H1 (cell line): ENCODE measurements at regions not wholly inside any gene's neighbourhood (a gene's known extent, or its start where the extent isn't known, plus 50 kb on each side); places are given as distances from the start of the nearest gene placed in this dataset.

Experiments used
- CTCF ChIA-PET: fragments of 300-600 bp; sonication (Branson Sonifier 250); formaldehyde crosslinking; loops from one replicate; lab custom pipeline; 2021; ENCODE audit not compliant: partially characterized antibody; lab: Charles Lee
- POLR2A ChIA-PET: fragments of 300-600 bp; sonication (Branson Sonifier 250); formaldehyde crosslinking; loops from one replicate; lab custom pipeline; 2021; ENCODE audit warnings: inconsistent platforms; ENCODE audit not compliant: partially characterized antibody; lab: Charles Lee
- DNase-seq, 2 experiments: peaks; one replicate each; pipeline versions ENCODE4 v3.0.0 to v3.0.0-alpha.2; 2010 to 2022; ENCODE audit warnings: low spot score in 2 of 2, low read depth in 1 of 2, mixed read lengths in 1 of 2
- FAIRE-seq: peaks from 2 replicates; lab custom pipeline; 2011; peaks lifted over from hg19 to GRCh38; lab: Jason Lieb, UNC
- H2AFZ ChIP-seq: 2 replicates; pipeline ENCODE4 v1.8.1; 2012; ENCODE audit warnings: low read length, inconsistent platforms
- H2AK5ac ChIP-seq: 2 replicates; pipeline ENCODE4 v1.6.1; 2013; ENCODE audit warnings: low read depth, low read length
- H2BK120ac ChIP-seq: replicated peaks from 2 replicates; pipeline ENCODE3; 2013; ENCODE audit warnings: low read depth, low read length, inconsistent platforms
- H2BK12ac ChIP-seq: 2 replicates; pipeline ENCODE4 v1.6.1; 2013; ENCODE audit warnings: low read depth, low read length
- H2BK15ac ChIP-seq: 2 replicates; pipeline ENCODE4 v1.6.1; 2013; ENCODE audit warnings: low read length
- H2BK20ac ChIP-seq: 2 replicates; pipeline ENCODE4 v1.6.1; 2013; ENCODE audit warnings: low read length
- H2BK5ac ChIP-seq: 2 replicates; pipeline ENCODE4 v1.6.1; 2013; ENCODE audit warnings: low read depth, low read length
- H3K14ac ChIP-seq: 2 replicates; pipeline ENCODE4 v1.6.1; 2013; ENCODE audit warnings: inconsistent platforms; ENCODE audit not compliant: insufficient read length
- H3K18ac ChIP-seq: 2 replicates; pipeline ENCODE4 v1.6.1; 2013; ENCODE audit warnings: low read length; ENCODE audit errors: extremely low read depth
- H3K23ac ChIP-seq: 2 replicates; pipeline ENCODE4 v1.6.1; 2013; ENCODE audit warnings: inconsistent platforms; ENCODE audit not compliant: insufficient read length
- H3K23me2 ChIP-seq: 2 replicates; pipeline ENCODE4 v1.6.1; 2013; ENCODE audit warnings: low read depth, low read length
- H3K27ac ChIP-seq: 2 replicates; pipeline ENCODE4 v1.6.1; 2011; ENCODE audit warnings: low read depth, low read length, inconsistent platforms
- H3K27me3 ChIP-seq, 4 experiments: replicated peaks in 1 of 4; 1 replicate in 1 of 4; 2 replicates in 3 of 4; pipeline versions ENCODE4 v1.6.1 to v1.8.1; 2011 to 2013; ENCODE audit warnings: low read length in 3 of 4, mild to moderate bottlenecking in 3 of 4, inconsistent platforms in 2 of 4, mixed read lengths in 2 of 4, moderate library complexity in 1 of 4; ENCODE audit not compliant: control insufficient read depth in 3 of 4, insufficient read depth in 3 of 4; ENCODE audit errors: extremely low read depth in 1 of 4
- H3K36me3 ChIP-seq, 4 experiments: 2 replicates each; pipeline versions ENCODE4 v1.6.1 to v1.8.1; 2011 to 2013; ENCODE audit warnings: mild to moderate bottlenecking in 4 of 4, low read length in 3 of 4, moderate library complexity in 2 of 4, control low read depth in 1 of 4, inconsistent platforms in 1 of 4; ENCODE audit not compliant: insufficient read depth in 4 of 4, control insufficient read depth in 2 of 4
- H3K4ac ChIP-seq: replicated peaks from 2 replicates; pipeline ENCODE3; 2013; ENCODE audit warnings: low read length, low read depth, mixed read lengths, inconsistent platforms; ENCODE audit not compliant: insufficient read length
- H3K4me1 ChIP-seq, 4 experiments: replicated peaks in 1 of 4; 1 replicate in 1 of 4; 2 replicates in 3 of 4; pipeline versions ENCODE4 v1.6.1 to v1.8.1; 2011 to 2013; ENCODE audit warnings: low read length in 3 of 4, inconsistent platforms in 2 of 4, mixed read lengths in 1 of 4; ENCODE audit not compliant: insufficient read depth in 4 of 4, control insufficient read depth in 3 of 4
- H3K4me2 ChIP-seq, 2 experiments: 2 replicates each; pipeline versions ENCODE4 v1.6.1 to v1.8.1; 2011 to 2013; ENCODE audit warnings: low read depth in 2 of 2, low read length in 2 of 2, control low read depth in 1 of 2, inconsistent platforms in 1 of 2, mild to moderate bottlenecking in 1 of 2; ENCODE audit not compliant: insufficient read depth in 1 of 2
- H3K4me3 ChIP-seq, 4 experiments: fragments of 200-600, 300-600 bp in 1 of 4; sonication (generic), shearing (Covaris generic), sonication (Bioruptor Twin) in 1 of 4; 2 replicates each; pipeline versions ENCODE4 v1.5.1 to v1.8.1; 2011 to 2016; ENCODE audit warnings: low read length in 4 of 4, low read depth in 3 of 4, control low read depth in 2 of 4, inconsistent platforms in 2 of 4, mild to moderate bottlenecking in 2 of 4, mixed read lengths in 1 of 4, moderate library complexity in 1 of 4; ENCODE audit not compliant: insufficient read depth in 2 of 4; ENCODE audit errors: extremely low read depth in 1 of 4
- H3K56ac ChIP-seq: replicated peaks from 2 replicates; pipeline ENCODE3; 2013; ENCODE audit warnings: low read depth, mild to moderate bottlenecking, mixed read lengths, low read length, inconsistent platforms; ENCODE audit not compliant: insufficient read length
- H3K79me1 ChIP-seq: 2 replicates; pipeline ENCODE4 v1.6.1; 2013; ENCODE audit warnings: low read depth, low read length, control low read depth
- H3K79me2 ChIP-seq, 2 experiments: 2 replicates each; pipeline versions ENCODE4 v1.6.1 to v1.8.1; 2012 to 2013; ENCODE audit warnings: low read length in 2 of 2, mild to moderate bottlenecking in 2 of 2, inconsistent platforms in 1 of 2; ENCODE audit not compliant: insufficient read depth in 2 of 2, control insufficient read depth in 1 of 2
- H3K9ac ChIP-seq, 4 experiments: replicated peaks in 1 of 4; 1 replicate in 1 of 4; 2 replicates in 3 of 4; pipeline versions ENCODE4 v1.6.1 to v1.8.1; 2011 to 2013; ENCODE audit warnings: low read depth in 3 of 4, low read length in 3 of 4, control low read depth in 2 of 4, mild to moderate bottlenecking in 2 of 4, moderate library complexity in 2 of 4, inconsistent platforms in 1 of 4; ENCODE audit errors: extremely low read depth in 1 of 4
- H3K9me3 ChIP-seq, 2 experiments: 2 replicates each; pipeline versions ENCODE4 v1.6.1 to v1.8.1; 2012 to 2013; ENCODE audit warnings: mild to moderate bottlenecking in 2 of 2, moderate library complexity in 2 of 2, control low read depth in 1 of 2, inconsistent platforms in 1 of 2, low read depth in 1 of 2, low read length in 1 of 2, mixed read lengths in 1 of 2; ENCODE audit not compliant: insufficient read depth in 2 of 2
- H4K20me1 ChIP-seq, 2 experiments: replicated peaks in 1 of 2; 2 replicates each; pipeline versions ENCODE3 to v1.8.1; 2011 to 2013; ENCODE audit warnings: inconsistent platforms in 2 of 2, low read length in 2 of 2, mild to moderate bottlenecking in 1 of 2; ENCODE audit not compliant: insufficient read depth in 2 of 2, control insufficient read depth in 1 of 2
- H4K5ac ChIP-seq: 2 replicates; pipeline ENCODE4 v1.6.1; 2013; ENCODE audit warnings: low read length, low read depth, mixed read lengths, inconsistent platforms; ENCODE audit not compliant: insufficient read length
- H4K8ac ChIP-seq: 2 replicates; pipeline ENCODE4 v1.8.0; 2013; ENCODE audit warnings: mild to moderate bottlenecking, moderate library complexity, low read length, inconsistent platforms; ENCODE audit not compliant: insufficient read depth; ENCODE audit errors: extremely low read depth
- H4K91ac ChIP-seq: replicated peaks from 2 replicates; pipeline ENCODE3; 2013; ENCODE audit warnings: low read length, mixed read lengths, inconsistent platforms; ENCODE audit not compliant: insufficient read length
- BACH1 ChIP-seq: IDR thresholded peaks from 2 replicates; pipeline ENCODE4 v1.6.1; 2012; ENCODE audit warnings: low read length, improper control_type of control experiment
- CBX8 ChIP-seq: fragments of 300-800, 300-1000 bp; sonication (generic); IDR thresholded peaks from 2 replicates; pipeline ENCODE4 v1.7.1; 2016; ENCODE audit warnings: low read depth, low read length, borderline replicate concordance
- CHD1 ChIP-seq: IDR thresholded peaks from 2 replicates; pipeline ENCODE4 v1.6.1; 2012; ENCODE audit warnings: low read depth, low read length, improper control_type of control experiment
- EZH2 ChIP-seq: fragments of 200-600 bp; sonication (generic); IDR thresholded peaks from 2 replicates; pipeline ENCODE4 v1.7.1; 2012; ENCODE audit warnings: low read depth, mild to moderate bottlenecking, moderate library complexity, low read length, inconsistent platforms; ENCODE audit not compliant: severe bottlenecking
- KDM1A ChIP-seq: fragments of 200-600, 300-600 bp; sonication (generic); IDR thresholded peaks from 2 replicates; pipeline ENCODE4 v1.7.1; 2016; ENCODE audit warnings: mild to moderate bottlenecking, low read length, borderline replicate concordance
- POLR2A ChIP-seq, 2 experiments: IDR thresholded peaks; 1 replicate in 1 of 2; 2 replicates in 1 of 2; pipeline ENCODE4 v1.6.1; 2011; ENCODE audit warnings: low read depth in 2 of 2, low read length in 2 of 2, mild to moderate bottlenecking in 2 of 2; ENCODE audit errors: control extremely low read depth in 1 of 2
- SP2 ChIP-seq: IDR thresholded peaks from 2 replicates; pipeline ENCODE4 v1.6.1; 2012; ENCODE audit warnings: mild to moderate bottlenecking, low read length, inconsistent platforms
- TAF1 ChIP-seq: IDR thresholded peaks from 2 replicates; pipeline ENCODE4 v1.6.1; 2011; ENCODE audit warnings: mild to moderate bottlenecking, low read depth, low read length
- TBP ChIP-seq: IDR thresholded peaks from 2 replicates; pipeline ENCODE4 v1.6.1; 2011; ENCODE audit warnings: low read depth, low read length, improper control_type of control experiment
- TCF12 ChIP-seq: IDR thresholded peaks from 2 replicates; pipeline ENCODE4 v1.6.1; 2011; ENCODE audit warnings: low read depth, mild to moderate bottlenecking, low read length
- ZNF274 ChIP-seq: IDR thresholded peaks from 2 replicates; pipeline ENCODE4 v1.7.0; 2012; ENCODE audit warnings: low read length, borderline replicate concordance; ENCODE audit errors: extremely low read depth
- WGBS, 2 experiments: shearing (Covaris generic) in 1 of 2; methylation state at CpG; one replicate each; pipeline versions ENCODE4 v1.1.6 to v1.1.7; 2013 to 2015; ENCODE audit warnings: low lambda C conversion rate in 2 of 2, mixed read lengths in 2 of 2, inconsistent platforms in 1 of 2, low coverage in 1 of 2, missing lambda C conversion rate in 1 of 2; ENCODE audit not compliant: insufficient replicate concordance in 2 of 2, insufficient coverage in 1 of 2, insufficient read length in 1 of 2; ENCODE audit errors: extremely low coverage in 1 of 2, missing lambda C conversion rate in 1 of 2; 5-methylcytosine and 5-hydroxymethylcytosine counted together

DNA sequence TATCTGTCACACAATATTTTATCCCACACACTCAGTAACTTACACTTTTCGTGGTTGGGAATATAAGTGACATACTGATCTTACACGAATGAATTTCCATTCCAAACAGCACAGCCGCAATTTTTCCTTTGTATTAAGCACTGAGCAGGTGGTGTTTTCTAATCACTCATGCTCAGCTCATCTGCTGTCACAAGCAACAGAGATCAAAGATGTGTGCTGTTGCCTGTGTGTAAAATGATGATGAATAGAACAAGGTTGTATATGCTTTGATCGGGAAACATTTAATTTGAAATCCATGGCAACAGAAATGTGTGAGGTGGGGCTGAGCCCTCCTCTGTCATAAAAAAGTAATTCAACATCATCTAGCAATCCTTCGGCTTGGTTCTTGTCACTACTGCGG is 927.7 kb upstream of the MBL2 start:
- Histone ChIP-seq H2AK5ac (no peak overlapping the region), H3K4me1 (no peaks in the 10 kb centered on the region), H3K4me2 (no peak overlapping the region), H3K56ac (no peak overlapping the region), H2BK15ac (no peak overlapping the region), H4K8ac (no peak overlapping the region), H3K4me3 (no peak overlapping the region), H3K9ac (no peak overlapping the region), H3K18ac (no peak overlapping the region), H4K91ac (no peak overlapping the region), H2BK120ac (no peak overlapping the region), H3K79me1 (no peaks in the 10 kb centered on the region), H2AFZ (0 out of 2 replicates have a peak overlapping the region, but pooled peaks have one; percentile 7), H3K27me3 (no peaks in the 10 kb centered on the region), H3K23me2 (no peaks in the 10 kb centered on the region), H3K4ac (no peak overlapping the region), H4K5ac (no peak overlapping the region), H2BK20ac (no peak overlapping the region), H2BK12ac (no peak overlapping the region), H3K27ac (no peak overlapping the region), H3K9me3 (no peaks in the 10 kb centered on the region), H2BK5ac (no peak overlapping the region), H3K36me3 (no peaks in the 10 kb centered on the region), H4K20me1 (no peaks in the 10 kb centered on the region), H3K23ac (no peak overlapping the region), H3K14ac (no peak overlapping the region), H3K79me2 (no peaks in the 10 kb centered on the region)
- FAIRE-seq (no peak), DNase-seq (no peak)
- no peak for TF ChIP-seq ZNF274
- TF ChIP-seq CHD1, result no peak
- TF ChIP-seq CBX8, result no peak
- TF ChIP-seq KDM1A, result no peak
- TF ChIP-seq TCF12, result no peak
- TF ChIP-seq TAF1, result no peak
- TF ChIP-seq TBP, result no peak
- TF ChIP-seq POLR2A (IDR thresholded peaks at IDR 0.05; ENCODE audit: control extremely low read depth in 1 of 2, low read depth in 2 of 2, low read length in 2 of 2), result no peak
- no peak for TF ChIP-seq BACH1
- no peak for TF ChIP-seq SP2
- no peak for TF ChIP-seq EZH2
- ChIA-PET POLR2A (no interaction called here), CTCF (no interaction called here)
- WGBS, 2 experiments, result 93% methylated on average over 6 of the region's 6 CpGs; no CpG with 5 or more reads in 1 of the 2 experiments
